ENCODE measurements at regions not wholly inside any gene's neighbourhood (a gene's known extent, or its start where the extent isn't known, plus 50 kb on each side); places are given as distances from the start of the nearest gene placed in this dataset.

DNA sequence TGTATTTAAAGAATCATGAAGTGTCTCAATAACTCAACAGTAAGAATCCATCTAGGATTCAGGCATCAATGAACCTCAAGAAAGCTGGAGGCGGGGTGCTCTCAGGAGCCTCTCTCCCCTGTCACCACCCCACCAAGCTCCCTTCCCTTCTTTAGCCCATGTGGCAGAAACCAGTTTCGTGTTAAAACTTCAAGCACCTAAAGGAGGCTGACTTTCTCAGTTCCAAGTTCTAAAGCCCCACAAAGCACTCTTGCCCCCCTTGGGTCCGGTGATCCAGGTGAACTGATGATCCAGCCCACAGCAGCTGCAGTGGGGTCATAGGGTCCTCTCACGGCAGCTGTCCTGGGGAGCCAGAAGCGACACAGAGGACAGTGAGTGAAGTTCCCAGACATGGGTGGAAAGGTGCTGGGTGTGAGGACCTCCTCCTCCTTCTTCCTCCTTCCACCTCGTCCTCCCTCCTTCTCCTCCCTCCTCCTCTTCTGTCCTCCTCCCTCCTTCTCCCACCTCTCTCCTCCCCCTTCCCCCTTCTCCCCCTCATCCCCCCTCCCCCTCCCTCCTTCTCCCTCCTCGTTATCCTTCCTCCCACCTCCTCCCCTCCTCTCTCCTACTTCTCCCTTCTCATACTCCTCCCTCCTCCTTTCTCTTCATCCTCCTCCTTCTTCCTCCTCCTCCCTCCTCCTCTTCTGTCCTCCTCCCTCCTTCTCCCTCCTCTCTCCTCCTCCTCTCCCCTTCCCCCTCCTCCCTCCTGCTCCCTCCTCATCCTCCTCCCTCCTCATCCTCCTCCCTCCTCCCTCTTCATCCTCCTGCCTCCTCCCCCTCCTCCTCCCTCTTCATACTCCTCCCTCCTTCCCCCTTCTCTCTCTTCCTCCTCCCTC lies 192.4 kb upstream of the AGAP1 start:
- peak; percentile 47 to 51; a peak in 3 of 6 replicates for ATAC-seq
- Histone ChIP-seq H3K4me1 (peaks cover 4% of the 10 kb centered on the region; the same call in 1 of the 3 replicates), H3K27ac (peak overlapping the region in 1 of 2 experiments; percentile 52; a peak in 2 of 6 replicates), H3K9me3 (peaks cover 7% of the 10 kb centered on the region), H3K4me3 (no peak overlapping the region), H3K4me2 (no peak overlapping the region)
- ChIA-PET POLR2A (no interaction called here), CTCF (interaction anchor here (1.0 to 1.2 kb wide), 2 partner anchors 10 to 46 kb away, joined by 3 to 4 read pairs; no protein-coding TSS in a partner anchor)
- no peak for TF ChIP-seq JUNB (IDR thresholded peaks at IDR 0.05)
- TF ChIP-seq PHF8 (IDR thresholded peaks at IDR 0.05; ENCODE audit: borderline replicate concordance, low read depth), result no peak
- TF ChIP-seq MAFK (IDR thresholded peaks at IDR 0.05; ENCODE audit: partially characterized antibody), result no peak
- TF ChIP-seq FOXS1 (CRISPR knock-in tag; IDR thresholded peaks at IDR 0.05), result no peak
- TF ChIP-seq EHF (CRISPR knock-in tag; IDR thresholded peaks at IDR 0.05), result no peak
- no peak for TF ChIP-seq RAD21 (conservative IDR thresholded peaks at IDR 0.05 in 1 of 2, IDR thresholded peaks at IDR 0.05 in 1 of 2)
- TF ChIP-seq CHD4 (IDR thresholded peaks at IDR 0.05; ENCODE audit: borderline replicate concordance), result no peak
- TF ChIP-seq, protein P1, sequence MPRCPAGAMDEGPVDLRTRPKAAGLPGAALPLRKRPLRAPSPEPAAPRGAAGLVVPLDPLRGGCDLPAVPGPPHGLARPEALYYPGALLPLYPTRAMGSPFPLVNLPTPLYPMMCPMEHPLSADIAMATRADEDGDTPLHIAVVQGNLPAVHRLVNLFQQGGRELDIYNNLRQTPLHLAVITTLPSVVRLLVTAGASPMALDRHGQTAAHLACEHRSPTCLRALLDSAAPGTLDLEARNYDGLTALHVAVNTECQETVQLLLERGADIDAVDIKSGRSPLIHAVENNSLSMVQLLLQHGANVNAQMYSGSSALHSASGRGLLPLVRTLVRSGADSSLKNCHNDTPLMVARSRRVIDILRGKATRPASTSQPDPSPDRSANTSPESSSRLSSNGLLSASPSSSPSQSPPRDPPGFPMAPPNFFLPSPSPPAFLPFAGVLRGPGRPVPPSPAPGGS (IDR thresholded peaks at IDR 0.05), result no peak
- TF ChIP-seq, protein P2, sequence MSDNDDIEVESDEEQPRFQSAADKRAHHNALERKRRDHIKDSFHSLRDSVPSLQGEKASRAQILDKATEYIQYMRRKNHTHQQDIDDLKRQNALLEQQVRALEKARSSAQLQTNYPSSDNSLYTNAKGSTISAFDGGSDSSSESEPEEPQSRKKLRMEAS (IDR thresholded peaks at IDR 0.05), result no peak
- no peak for TF ChIP-seq JUN (IDR thresholded peaks at IDR 0.05)
- TF ChIP-seq MAZ (IDR thresholded peaks at IDR 0.05; ENCODE audit: borderline replicate concordance, low read depth, low read length), result no peak
- TF ChIP-seq, protein P3, sequence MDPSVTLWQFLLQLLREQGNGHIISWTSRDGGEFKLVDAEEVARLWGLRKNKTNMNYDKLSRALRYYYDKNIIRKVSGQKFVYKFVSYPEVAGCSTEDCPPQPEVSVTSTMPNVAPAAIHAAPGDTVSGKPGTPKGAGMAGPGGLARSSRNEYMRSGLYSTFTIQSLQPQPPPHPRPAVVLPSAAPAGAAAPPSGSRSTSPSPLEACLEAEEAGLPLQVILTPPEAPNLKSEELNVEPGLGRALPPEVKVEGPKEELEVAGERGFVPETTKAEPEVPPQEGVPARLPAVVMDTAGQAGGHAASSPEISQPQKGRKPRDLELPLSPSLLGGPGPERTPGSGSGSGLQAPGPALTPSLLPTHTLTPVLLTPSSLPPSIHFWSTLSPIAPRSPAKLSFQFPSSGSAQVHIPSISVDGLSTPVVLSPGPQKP (IDR thresholded peaks at IDR 0.05; ENCODE audit: low read depth, low read length), result no peak
- TF ChIP-seq EP300 (IDR thresholded peaks at IDR 0.05), result no peak
- no peak for FAIRE-seq
- no peak for DNase-seq (ENCODE audit: low read depth in 1 of 2, low spot score in 1 of 2)
- WGBS (ENCODE audit: missing lambda C conversion rate), result 66% methylated on average over 7 of the region's 7 CpGs

DNA sequence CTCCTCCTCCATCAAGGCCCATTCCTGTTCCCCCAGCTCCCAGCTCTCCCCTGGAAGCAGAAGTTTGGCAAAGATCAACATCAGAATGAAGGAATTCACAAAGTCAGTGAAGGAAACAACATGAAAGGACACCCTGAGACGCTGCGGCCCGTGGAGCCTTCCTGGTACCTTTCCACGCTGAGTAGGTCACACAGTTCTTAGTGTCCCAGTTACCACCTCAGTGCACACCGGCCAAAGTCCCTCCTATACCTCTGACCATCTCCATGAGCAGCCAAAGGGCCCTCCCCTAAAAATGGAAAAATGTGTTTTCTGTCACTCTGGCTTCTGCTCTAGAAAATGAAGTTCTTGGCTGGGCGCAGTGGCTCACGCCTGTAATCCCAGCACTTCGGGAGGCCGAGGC lies 191.6 kb upstream of the AGAP1 start:
- no peak overlapping the region for H3K27ac ChIP-seq
- CTCF ChIA-PET, result no interaction called here
- H3K9me3 ChIP-seq, result peaks cover under 1% of the 10 kb centered on the region; the same call in 1 of the 3 replicates
- DNase-seq (ENCODE audit: low read depth in 1 of 2, low spot score in 1 of 2) (no peak), ATAC-seq (no peak), FAIRE-seq (no peak)
- peaks cover 4% of the 10 kb centered on the region; the same call in 1 of the 3 replicates for H3K4me1 ChIP-seq
- H3K4me3 ChIP-seq, result no peak overlapping the region
- no peak overlapping the region for H3K4me2 ChIP-seq
- WGBS (ENCODE audit: missing lambda C conversion rate), result 83% methylated on average over 9 of the region's 9 CpGs
- POLR2A ChIA-PET, result no interaction called here
- TF ChIP-seq, protein P2 (IDR thresholded peaks at IDR 0.05), result no peak
- TF ChIP-seq, protein P4, sequence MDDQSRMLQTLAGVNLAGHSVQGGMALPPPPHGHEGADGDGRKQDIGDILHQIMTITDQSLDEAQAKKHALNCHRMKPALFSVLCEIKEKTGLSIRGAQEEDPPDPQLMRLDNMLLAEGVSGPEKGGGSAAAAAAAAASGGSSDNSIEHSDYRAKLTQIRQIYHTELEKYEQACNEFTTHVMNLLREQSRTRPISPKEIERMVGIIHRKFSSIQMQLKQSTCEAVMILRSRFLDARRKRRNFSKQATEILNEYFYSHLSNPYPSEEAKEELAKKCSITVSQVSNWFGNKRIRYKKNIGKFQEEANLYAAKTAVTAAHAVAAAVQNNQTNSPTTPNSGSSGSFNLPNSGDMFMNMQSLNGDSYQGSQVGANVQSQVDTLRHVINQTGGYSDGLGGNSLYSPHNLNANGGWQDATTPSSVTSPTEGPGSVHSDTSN (IDR thresholded peaks at IDR 0.05), result no peak
- TF ChIP-seq HDAC2 (IDR thresholded peaks at IDR 0.05), result no peak
- TF ChIP-seq ZSCAN20 (CRISPR knock-in tag; IDR thresholded peaks at IDR 0.05), result no peak
- TF ChIP-seq ESRRA (IDR thresholded peaks at IDR 0.05; ENCODE audit: borderline replicate concordance, low read length), result no peak
- TF ChIP-seq, protein P3 (IDR thresholded peaks at IDR 0.05; ENCODE audit: low read depth, low read length), result no peak
- TF ChIP-seq, protein P5, sequence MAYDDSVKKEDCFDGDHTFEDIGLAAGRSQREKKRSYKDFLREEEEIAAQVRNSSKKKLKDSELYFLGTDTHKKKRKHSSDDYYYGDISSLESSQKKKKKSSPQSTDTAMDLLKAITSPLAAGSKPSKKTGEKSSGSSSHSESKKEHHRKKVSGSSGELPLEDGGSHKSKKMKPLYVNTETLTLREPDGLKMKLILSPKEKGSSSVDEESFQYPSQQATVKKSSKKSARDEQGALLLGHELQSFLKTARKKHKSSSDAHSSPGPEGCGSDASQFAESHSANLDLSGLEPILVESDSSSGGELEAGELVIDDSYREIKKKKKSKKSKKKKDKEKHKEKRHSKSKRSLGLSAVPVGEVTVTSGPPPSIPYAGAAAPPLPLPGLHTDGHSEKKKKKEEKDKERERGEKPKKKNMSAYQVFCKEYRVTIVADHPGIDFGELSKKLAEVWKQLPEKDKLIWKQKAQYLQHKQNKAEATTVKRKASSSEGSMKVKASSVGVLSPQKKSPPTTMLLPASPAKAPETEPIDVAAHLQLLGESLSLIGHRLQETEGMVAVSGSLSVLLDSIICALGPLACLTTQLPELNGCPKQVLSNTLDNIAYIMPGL (CRISPR knock-in tag; IDR thresholded peaks at IDR 0.05; ENCODE audit: borderline replicate concordance), result no peak
- TF ChIP-seq, protein P1 (IDR thresholded peaks at IDR 0.05), result no peak
- TF ChIP-seq, protein P6, sequence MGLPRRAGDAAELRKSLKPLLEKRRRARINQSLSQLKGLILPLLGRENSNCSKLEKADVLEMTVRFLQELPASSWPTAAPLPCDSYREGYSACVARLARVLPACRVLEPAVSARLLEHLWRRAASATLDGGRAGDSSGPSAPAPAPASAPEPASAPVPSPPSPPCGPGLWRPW (IDR thresholded peaks at IDR 0.05), result no peak
- TF ChIP-seq, protein P7, sequence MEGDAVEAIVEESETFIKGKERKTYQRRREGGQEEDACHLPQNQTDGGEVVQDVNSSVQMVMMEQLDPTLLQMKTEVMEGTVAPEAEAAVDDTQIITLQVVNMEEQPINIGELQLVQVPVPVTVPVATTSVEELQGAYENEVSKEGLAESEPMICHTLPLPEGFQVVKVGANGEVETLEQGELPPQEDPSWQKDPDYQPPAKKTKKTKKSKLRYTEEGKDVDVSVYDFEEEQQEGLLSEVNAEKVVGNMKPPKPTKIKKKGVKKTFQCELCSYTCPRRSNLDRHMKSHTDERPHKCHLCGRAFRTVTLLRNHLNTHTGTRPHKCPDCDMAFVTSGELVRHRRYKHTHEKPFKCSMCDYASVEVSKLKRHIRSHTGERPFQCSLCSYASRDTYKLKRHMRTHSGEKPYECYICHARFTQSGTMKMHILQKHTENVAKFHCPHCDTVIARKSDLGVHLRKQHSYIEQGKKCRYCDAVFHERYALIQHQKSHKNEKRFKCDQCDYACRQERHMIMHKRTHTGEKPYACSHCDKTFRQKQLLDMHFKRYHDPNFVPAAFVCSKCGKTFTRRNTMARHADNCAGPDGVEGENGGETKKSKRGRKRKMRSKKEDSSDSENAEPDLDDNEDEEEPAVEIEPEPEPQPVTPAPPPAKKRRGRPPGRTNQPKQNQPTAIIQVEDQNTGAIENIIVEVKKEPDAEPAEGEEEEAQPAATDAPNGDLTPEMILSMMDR (IDR thresholded peaks at IDR 0.05), result no peak
- no peak for TF ChIP-seq NFE2L2 (conservative IDR thresholded peaks at IDR 0.05; ENCODE audit: low read length)
- TF ChIP-seq RCOR1 (IDR thresholded peaks at IDR 0.05; ENCODE audit: low read depth, low read length), result no peak
